Stimulated activated CD4-positive, alpha-beta T cell treated with anti-CD3 and anti-CD28 coated beads, Interleukin-15, amount 100 ng/mL, for 48 hours (primary cell): ENCODE measurements at regions not wholly inside any gene's neighbourhood (a gene's known extent, or its start where the extent isn't known, plus 50 kb on each side); places are given as distances from the start of the nearest gene placed in this dataset.

ENCODE experiments used
- DNase-seq, 2 donors: peaks; one replicate each; pipeline ENCODE4 v3.0.0-alpha.2; 2020; ENCODE audit warnings: low read depth in 2 of 2

DNA sequence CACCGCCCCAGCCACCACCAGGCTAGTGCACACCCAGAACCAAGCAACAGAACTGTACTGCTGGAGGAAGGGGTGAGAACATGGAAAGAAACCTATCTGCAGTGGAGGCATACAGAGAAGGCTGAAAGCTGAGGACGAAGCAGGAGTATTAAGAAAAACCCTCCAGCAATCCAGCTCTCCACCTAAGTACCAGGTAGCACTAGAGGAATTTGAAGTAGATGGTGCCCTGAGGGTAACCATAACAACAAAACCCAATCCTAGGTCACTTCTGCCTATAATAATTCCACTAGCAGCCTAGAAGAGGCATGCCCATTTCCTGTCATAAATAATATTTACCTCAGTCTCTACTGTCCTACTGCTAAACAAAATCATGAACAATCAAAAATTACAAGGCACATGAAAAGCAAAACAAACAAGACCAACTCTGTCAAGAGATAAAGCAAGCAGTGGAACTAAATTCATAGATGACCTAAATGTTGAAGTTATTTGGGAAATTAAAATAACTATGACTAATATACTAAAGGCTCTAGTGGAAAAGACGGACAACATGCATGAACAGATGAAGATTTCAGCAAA is 51.1 kb downstream of the HYCC1 start:
- no peak for DNase-seq

DNA sequence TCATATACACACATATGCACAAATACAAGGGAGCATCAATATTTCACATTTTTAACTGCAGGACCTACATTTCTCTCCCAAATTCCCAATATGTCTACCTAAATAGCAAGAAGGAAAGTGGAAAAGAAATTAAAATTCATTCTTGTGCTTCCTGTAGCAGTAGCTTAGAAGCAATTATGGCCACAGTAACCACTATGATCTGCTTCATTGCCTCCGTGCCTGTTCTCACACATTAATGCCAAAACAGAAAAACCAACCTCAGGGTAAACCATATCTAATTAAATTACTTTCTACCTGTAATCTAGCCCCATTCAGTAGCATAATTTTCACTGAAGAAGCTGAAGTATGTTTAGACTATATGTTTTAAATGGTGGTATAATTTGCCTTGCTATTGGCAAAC is 55.2 kb downstream of the HYCC1 start:
- no peak for DNase-seq

DNA sequence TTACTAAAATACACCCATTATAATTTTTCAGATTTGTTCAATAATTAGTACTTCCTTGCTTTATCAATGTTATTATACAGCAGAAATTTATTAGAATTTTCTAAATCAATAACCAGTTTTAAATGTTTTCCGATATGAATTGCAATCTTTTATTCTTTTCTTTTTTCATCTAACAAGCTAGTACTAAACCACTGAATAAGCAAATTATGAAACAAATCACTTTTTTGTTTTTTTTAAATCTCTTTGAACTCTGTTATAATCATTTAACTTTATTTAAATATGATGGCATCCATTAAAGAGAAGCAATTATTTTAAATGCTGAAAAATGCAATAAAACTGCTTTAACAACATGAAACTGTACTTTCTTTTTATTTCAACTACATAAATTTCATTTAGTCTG is 59.7 kb downstream of the HYCC1 start:
- DNase-seq, result no peak

DNA sequence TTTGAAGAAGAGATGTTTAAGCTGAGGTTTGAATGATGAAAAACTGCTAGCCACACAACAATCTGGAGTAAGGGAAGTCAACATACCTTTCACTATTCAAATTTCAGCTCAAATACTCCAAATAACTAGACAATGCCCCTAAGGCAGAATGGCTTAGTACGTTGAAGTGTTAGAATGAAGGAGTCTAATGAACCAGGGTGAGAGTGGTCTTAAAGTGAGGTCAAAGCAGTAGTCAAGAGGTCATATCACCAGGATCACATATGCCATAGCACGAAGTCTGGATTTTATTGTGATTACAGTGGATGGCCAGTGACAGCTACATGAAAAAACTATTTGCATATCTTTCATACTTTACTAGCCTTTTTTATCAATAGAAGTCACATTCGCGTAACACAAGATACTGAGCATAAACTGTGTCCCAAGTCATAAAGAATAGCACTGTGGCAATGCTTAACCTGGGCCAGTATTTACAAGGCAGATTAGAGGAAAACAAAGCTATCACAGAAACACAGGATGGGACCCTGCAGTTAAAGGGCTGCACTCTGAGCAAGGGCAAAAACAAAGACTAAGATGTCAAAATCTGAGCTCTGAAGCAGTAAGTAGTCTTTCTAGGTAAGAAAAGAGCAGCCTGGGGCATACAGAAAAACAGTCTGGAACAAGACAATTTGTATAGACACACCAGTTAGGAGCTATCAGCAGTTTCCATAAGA is 61.5 kb downstream of the HYCC1 start:
- no peak for DNase-seq

DNA sequence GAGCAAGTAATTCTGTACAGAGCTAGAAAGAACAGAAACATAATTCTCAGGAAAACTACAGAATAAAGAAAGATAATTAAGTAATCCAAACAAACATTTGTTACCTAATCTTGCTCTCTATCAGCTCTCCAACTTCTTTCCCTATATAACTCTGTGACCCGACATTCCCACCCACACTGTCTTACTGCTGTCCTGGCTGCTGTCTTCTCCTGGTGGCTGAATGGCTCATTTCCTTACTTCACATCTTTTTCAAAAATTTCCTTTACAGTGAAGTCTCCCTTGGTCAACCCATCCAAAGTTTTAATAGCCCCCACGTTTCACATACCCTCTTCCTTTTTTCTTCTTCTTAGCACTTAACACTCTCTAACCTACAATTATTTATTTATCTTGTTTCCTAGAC is 64.0 kb downstream of the HYCC1 start:
- no peak for DNase-seq

GRCh38 chr7:22949221-22949620 is 64.7 kb downstream of the HYCC1 start:
- no peak for DNase-seq

DNA sequence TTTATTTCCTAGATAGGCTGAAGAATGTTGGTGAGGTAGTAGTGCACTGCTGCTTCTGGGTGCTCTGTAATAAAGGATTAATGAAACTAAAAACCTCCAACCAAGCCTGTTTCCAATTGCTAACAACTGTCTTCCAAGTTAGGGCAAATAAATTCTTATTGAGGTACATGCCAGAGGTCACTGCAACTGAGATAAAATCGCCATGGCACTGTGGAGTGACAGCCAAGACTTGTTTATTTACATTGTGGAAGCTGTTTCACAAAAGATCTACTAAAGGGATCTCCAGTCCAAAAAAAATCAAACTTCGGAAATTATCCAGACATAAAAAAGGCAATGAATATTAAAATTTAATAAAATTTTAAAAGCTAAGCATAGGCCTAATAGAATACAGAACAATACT is 65.2 kb downstream of the HYCC1 start:
- no peak for DNase-seq

GRCh38 chr7:22945584-22945983 is 68.3 kb downstream of the HYCC1 start:
- no peak for DNase-seq

- no peak for DNase-seq
Measured at GRCh38 chr7:22944510-22944909, 69.4 kb downstream of the HYCC1 start.

- no peak for DNase-seq
Measured at GRCh38 chr7:22944022-22944421, 69.9 kb downstream of the HYCC1 start.

DNA sequence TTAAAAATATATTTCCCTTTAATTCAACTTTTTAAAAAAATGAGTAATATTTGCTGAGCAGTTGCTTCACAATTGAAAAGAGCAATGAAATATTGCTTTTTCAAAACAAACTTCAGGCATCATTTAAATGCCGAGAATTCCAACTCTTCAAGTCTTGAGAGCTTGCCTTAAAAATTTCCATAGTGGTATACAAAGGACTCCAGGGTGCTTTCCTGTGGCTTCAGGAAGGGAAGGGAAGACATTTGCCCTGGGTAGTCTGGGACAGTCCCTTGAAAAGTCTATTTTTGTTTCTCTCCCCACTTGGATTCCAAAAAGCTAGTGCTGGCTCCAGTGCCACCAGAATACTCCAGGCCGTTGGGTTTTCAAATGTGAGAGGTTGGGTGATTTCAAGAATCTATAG is 71.7 kb downstream of the HYCC1 start:
- no peak for DNase-seq

DNA sequence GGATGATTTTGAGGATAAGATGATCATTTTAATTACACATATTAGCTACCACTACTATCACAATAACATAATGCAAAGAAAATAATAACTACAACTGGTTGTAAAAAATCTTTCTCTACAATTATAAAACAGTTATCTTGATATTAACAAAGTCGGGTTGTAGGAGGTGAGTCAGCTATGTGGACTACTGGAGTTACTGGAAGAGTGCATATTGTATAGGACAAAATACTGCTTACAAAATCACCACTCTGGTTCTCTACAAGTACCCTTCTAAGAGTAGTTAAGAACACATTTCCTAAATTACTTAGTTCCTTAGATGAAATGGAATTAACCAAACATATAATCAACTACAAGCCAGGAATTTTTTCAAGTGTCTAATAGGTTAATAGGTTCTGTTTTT is 74.1 kb downstream of the HYCC1 start:
- DNase-seq, result no peak

DNA sequence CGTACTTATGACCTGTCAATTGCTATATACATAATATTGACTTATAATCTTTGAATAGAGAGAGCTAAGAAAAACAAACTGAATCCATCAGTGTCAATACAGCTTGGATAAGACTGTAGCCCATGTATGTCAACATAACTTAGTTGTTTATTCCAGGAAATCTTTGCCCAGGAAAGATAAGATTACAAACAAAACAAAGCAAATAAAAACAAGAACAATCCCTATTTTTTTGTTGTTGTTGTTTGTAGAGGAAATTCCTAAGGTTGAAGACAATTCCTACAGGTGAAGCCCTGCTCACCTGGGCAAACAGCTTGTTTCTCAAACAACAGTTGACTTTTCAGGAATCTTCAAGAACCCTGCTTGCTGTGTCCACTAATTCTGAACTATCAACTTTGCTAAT is 76.0 kb downstream of the HYCC1 start:
- no peak for DNase-seq

GRCh38 chr7:22936246-22936645 is 77.7 kb downstream of the HYCC1 start:
- DNase-seq, result no peak

DNA sequence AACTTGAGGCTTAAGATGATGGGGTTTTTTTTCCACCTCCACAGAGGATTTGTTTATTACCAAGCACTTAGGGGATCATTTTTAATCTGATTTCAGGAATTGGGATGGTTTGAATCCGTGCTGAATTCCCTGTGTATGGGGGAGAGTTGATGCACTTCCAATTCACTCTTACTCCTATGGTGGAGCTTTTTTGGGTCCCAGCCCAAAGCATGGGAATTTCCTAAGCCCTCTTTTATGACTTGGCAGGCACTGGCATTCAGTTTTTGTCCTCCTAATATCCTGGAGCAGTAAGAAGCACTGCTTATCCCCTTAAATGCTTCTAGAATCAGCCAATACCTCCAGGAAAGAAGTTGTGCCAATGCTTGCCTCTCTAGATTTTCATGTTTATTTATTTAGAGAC is 78.7 kb downstream of the HYCC1 start:
- DNase-seq, result no peak

- no peak for DNase-seq
Measured at GRCh38 chr7:22934473-22935065, 79.4 kb downstream of the HYCC1 start.

GRCh38 chr7:22934023-22934422 is 79.9 kb downstream of the HYCC1 start:
- no peak for DNase-seq

DNA sequence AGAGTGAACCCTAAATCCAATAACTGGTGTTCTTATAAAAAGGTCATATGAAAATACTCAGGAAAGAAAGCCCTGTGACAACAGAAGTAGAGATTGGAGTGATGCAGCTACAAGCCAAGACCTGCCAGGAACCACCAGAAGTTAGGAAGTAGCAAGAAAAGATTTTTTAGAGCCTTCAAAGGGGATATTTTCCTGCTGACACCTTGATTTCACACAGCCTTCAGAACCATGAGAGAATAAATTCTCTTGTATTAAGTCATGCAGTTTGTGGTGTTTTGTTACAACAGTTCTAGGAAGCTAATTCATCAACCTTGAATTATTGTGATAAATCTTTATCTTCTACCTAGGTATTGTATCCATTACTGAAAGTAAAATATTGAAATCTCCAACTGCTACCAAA is 81.0 kb downstream of the HYCC1 start:
- DNase-seq, result no peak

DNA sequence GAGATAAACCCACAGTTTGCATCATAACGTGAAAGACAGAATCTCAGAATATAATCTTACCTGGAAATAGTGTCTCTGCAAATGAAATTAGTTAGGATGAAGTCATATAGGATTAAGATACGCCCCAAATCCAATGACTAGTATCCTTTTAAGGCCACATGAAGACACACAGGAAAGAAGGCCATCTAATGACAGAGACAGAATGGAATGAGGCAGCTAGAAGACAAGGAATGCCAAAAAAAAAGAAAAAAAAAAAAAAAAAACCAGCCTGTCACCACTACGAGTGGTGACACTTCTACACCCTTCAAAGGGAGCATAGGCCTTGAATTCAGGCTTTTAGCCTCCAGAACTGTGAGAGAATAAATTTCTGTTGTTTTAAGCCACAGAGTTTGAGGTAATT is 82.9 kb downstream of the HYCC1 start:
- DNase-seq, result no peak

DNA sequence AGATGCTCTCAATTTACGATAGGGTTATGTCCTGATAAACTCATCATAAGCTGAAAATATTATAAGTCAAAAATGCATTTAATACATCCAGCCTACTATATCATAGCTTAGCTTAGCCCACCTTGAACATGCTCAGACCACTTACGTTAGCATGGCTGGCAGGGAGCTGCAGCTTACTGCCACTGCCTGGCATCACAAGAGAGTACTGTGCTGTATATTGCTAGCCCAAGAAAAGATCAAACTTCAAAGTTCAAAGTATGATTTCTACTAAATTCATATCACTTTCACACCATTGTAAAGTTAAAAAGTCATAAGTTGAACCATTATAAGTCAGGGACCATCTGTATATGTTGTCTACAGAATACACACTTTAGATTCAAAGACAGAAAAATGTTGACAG is 91.6 kb downstream of the HYCC1 start:
- no peak for DNase-seq

DNA sequence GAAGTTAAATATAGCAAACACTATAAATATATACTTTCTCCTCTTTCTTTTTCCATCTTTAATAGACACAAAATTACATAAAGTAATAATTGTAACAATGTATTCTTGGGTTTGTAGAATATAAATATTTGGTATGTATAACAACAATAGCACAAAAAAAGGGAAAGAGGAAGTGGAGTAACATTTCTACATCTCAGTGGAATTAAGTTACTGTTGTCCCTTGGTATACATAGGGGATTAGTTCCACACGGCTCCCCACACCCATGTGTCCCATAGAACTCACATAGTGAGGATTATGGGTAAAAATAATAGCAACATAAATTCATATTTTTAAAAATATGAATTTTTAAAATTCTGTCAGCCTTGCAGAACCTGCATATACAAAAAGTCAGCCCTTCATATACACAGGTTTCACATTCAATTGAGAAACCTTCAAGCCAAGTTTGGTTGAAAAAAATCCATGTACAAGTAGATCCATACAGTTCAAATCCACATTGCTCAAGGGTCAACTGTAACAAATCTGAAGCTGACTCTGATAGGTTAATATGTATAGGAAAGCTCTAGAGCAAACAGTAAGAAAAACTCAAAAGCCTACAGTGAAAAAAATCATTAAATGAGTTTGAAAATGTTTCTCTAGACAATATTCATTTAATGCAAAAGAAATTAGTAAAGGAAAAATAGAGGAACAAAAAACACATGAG is 92.4 kb downstream of the HYCC1 start:
- DNase-seq, result no peak

DNA sequence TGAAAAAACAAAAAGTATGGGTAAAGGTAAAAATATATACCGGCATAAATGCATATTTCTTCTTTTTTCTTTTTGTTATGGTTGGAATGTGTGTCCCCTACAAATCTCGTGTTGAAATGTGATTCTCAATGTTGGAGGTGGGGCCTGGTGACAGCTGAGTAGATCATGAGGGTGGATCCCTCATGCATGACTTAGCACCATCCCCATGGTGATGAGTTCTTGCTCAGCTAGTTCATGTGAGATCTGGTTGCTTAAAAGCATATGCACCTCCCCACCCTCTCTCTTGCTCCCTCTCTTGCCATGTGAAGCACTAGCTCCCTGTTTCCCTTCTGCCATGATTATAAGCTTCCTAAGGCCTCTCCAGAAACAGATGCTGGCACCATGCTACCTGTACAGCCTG is 93.3 kb downstream of the HYCC1 start:
- no peak for DNase-seq

DNA sequence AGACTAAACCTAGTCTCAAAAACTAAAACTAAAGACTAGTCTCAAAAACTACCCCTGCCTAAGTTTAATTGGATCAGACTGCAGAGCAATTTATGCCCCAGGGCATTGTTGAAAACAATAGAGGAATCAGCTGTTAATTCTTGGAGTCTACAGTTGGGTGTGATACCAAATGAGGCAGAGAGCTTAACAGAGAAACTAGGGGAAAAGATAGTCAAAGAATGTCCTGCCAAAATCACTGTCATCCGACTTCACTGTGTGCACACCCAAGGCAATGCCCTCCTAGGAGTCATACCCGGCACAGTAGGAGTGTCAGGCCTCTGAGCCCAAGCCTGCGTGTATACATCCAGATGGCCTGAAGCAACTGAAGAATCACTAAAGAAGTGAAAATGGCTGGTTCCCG is 90.5 kb upstream of the TOMM7 start:
- no peak for DNase-seq
